ENCODE measurements at regions not wholly inside any gene's neighbourhood (a gene's known extent, or its start where the extent isn't known, plus 50 kb on each side); places are given as distances from the start of the nearest gene placed in this dataset.

GRCh38 chr22:48923165-48923865 is 904.4 kb downstream of the BRD1 start:
- TF ChIP-seq POLR2A (IDR thresholded peaks at IDR 0.05) (no peak), POLR2AphosphoS5 (IDR thresholded peaks at IDR 0.05) (no peak)
- TF ChIP-seq, protein P1, sequence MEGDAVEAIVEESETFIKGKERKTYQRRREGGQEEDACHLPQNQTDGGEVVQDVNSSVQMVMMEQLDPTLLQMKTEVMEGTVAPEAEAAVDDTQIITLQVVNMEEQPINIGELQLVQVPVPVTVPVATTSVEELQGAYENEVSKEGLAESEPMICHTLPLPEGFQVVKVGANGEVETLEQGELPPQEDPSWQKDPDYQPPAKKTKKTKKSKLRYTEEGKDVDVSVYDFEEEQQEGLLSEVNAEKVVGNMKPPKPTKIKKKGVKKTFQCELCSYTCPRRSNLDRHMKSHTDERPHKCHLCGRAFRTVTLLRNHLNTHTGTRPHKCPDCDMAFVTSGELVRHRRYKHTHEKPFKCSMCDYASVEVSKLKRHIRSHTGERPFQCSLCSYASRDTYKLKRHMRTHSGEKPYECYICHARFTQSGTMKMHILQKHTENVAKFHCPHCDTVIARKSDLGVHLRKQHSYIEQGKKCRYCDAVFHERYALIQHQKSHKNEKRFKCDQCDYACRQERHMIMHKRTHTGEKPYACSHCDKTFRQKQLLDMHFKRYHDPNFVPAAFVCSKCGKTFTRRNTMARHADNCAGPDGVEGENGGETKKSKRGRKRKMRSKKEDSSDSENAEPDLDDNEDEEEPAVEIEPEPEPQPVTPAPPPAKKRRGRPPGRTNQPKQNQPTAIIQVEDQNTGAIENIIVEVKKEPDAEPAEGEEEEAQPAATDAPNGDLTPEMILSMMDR (IDR thresholded peaks at IDR 0.05), result no peak
